WTC11 (cell line): ENCODE measurements at regions not wholly inside any gene's neighbourhood (a gene's known extent, or its start where the extent isn't known, plus 50 kb on each side); places are given as distances from the start of the nearest gene placed in this dataset.
"Not testable (repeated sequence)": the region's sequence is repeated elsewhere in the genome, so short reads cannot be mapped to it uniquely, and the experiment has no call there.

Experiments used
- ATAC-seq: fragments of 200-7000 bp; cut with Tn5 transposase; 2 replicates; pipeline ENCODE4 v1.10.0; 2021; ENCODE audit warnings: mild to moderate bottlenecking, moderate library complexity
- CTCF ChIA-PET: fragments of 300-600 bp; sonication (Branson Sonifier 250); formaldehyde crosslinking; loops from one replicate; lab custom pipeline; 2021; ENCODE audit warnings: antibody characterized with exemption; lab: Charles Lee
- POLR2A ChIA-PET: fragments of 350-600 bp; sonication (Branson Sonifier 250); formaldehyde crosslinking; loops from one replicate; lab custom pipeline; 2021; ENCODE audit warnings: antibody characterized with exemption; lab: Charles Lee
- DNase-seq: peaks from one replicate; pipeline ENCODE4 v3.0.0; 2021; ENCODE audit warnings: low spot score
- H3K27ac Mint-ChIP-seq: 2 replicates; pipeline ENCODE4 v1.8.0; 2021; ENCODE audit warnings: mixed read lengths
- H3K27me3 Mint-ChIP-seq: 2 replicates; pipeline ENCODE4 v1.8.0; 2021; ENCODE audit warnings: low read depth, mild to moderate bottlenecking, moderate library complexity, mixed read lengths
- H3K36me3 Mint-ChIP-seq: 2 replicates; pipeline ENCODE4 v1.8.0; 2021; ENCODE audit warnings: mixed read lengths
- H3K4me1 Mint-ChIP-seq: 2 replicates; pipeline ENCODE4 v1.8.0; 2022; ENCODE audit warnings: mixed read lengths
- H3K4me3 Mint-ChIP-seq: 2 replicates; pipeline ENCODE4 v1.8.0; 2021; ENCODE audit warnings: mild to moderate bottlenecking, moderate library complexity, mixed read lengths
- H3K9me3 Mint-ChIP-seq: 2 replicates; pipeline ENCODE4 v1.8.0; 2021; ENCODE audit warnings: mixed read lengths
- AR ChIP-seq: fragments of 250-450 bp; sonication (Bioruptor Pico); IDR thresholded peaks from 2 replicates; pipeline ENCODE4 v1.9.0; 2021; ENCODE audit warnings: mild to moderate bottlenecking
- CDX4 ChIP-seq: fragments of 250-450 bp; sonication (Bioruptor Pico); IDR thresholded peaks from 2 replicates; pipeline ENCODE4 v1.9.0; 2021; ENCODE audit warnings: moderate library complexity, mild to moderate bottlenecking, inconsistent platforms, borderline replicate concordance
- HMGXB4 ChIP-seq: sonication (generic); formaldehyde crosslinking; IDR thresholded peaks from 2 replicates; pipeline ENCODE4 v1.8.1; 2023; ENCODE audit warnings: mild to moderate bottlenecking, moderate library complexity, missing genetic modification reagents
- IRF2 ChIP-seq: sonication (generic); formaldehyde crosslinking; IDR thresholded peaks from 2 replicates; pipeline ENCODE4 v1.8.0; 2022; ENCODE audit warnings: low read depth, missing genetic modification reagents, borderline replicate concordance
- MXD4 ChIP-seq: fragments of 250-450 bp; sonication (Bioruptor Pico); IDR thresholded peaks from 2 replicates; pipeline ENCODE4 v1.8.0; 2021; ENCODE audit warnings: mild to moderate bottlenecking, moderate library complexity, borderline replicate concordance
- NR2C2 ChIP-seq: sonication (generic); formaldehyde crosslinking; IDR thresholded peaks from 2 replicates; pipeline ENCODE4 v1.8.0; 2022; ENCODE audit warnings: mild to moderate bottlenecking, missing genetic modification reagents
- TCF7 ChIP-seq: sonication (generic); formaldehyde crosslinking; IDR thresholded peaks from 2 replicates; pipeline ENCODE4 v1.8.0; 2022; ENCODE audit warnings: mild to moderate bottlenecking, low read depth, missing genetic modification reagents, moderate library complexity
- TP53 ChIP-seq: sonication (generic); formaldehyde crosslinking; IDR thresholded peaks from 2 replicates; pipeline ENCODE4 v1.8.1; 2023; ENCODE audit warnings: mild to moderate bottlenecking, missing genetic modification reagents
- ZNF138 ChIP-seq: sonication (generic); formaldehyde crosslinking; conservative IDR thresholded peaks from 2 replicates; pipeline ENCODE4 v1.8.1; 2022; ENCODE audit warnings: mild to moderate bottlenecking, moderate library complexity, missing genetic modification reagents
- ZNF219 ChIP-seq: sonication (generic); formaldehyde crosslinking; IDR thresholded peaks from 2 replicates; pipeline ENCODE4 v1.8.0; 2023; ENCODE audit warnings: missing genetic modification reagents, mild to moderate bottlenecking, borderline replicate concordance
- ZNF263 ChIP-seq: sonication (generic); formaldehyde crosslinking; IDR thresholded peaks from 2 replicates; pipeline ENCODE4 v1.8.1; 2022; ENCODE audit warnings: low read depth, mild to moderate bottlenecking, moderate library complexity, missing genetic modification reagents
- ZNF281 ChIP-seq: sonication (generic); formaldehyde crosslinking; IDR thresholded peaks from 2 replicates; pipeline ENCODE4 v1.8.0; 2023; ENCODE audit warnings: mild to moderate bottlenecking, missing genetic modification reagents
- TF ChIP-seq, protein P1 (sequence below): sonication (generic); formaldehyde crosslinking; IDR thresholded peaks from 2 replicates; pipeline ENCODE4 v1.8.1; 2022; ENCODE audit warnings: low read depth, missing genetic modification reagents, borderline replicate concordance
- TF ChIP-seq, protein P2 (sequence below): fragments of 250-450 bp; sonication (Bioruptor Pico); IDR thresholded peaks from 2 replicates; pipeline ENCODE4 v2.1.2; 2022; ENCODE audit warnings: mild to moderate bottlenecking, moderate library complexity
- TF ChIP-seq, protein P3 (sequence below): sonication (generic); formaldehyde crosslinking; IDR thresholded peaks from 2 replicates; pipeline ENCODE4 v1.8.1; 2023; ENCODE audit warnings: mild to moderate bottlenecking, missing genetic modification reagents, moderate library complexity

DNA sequence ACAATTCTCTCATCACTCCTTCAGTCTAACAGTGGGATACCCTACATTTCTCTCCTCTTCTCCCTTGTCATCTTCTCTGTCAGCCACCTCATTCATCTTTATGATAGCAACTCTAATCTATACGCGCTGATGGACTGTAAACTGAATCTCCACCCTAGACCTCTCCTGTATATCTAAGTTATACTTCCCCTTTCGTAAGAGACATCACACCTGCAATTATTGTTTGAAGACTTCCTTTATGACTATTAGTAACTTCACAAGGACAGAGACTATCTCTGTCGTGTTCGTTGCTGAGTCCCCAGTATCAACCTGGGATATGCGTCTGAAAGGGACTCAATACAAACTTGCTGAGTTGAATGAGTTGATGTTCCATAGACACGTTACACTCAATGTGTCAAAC is 263.2 kb downstream of the IRS1 start (continued):
- TF ChIP-seq AR (CRISPR knock-in tag) (no peak), ZNF138 (CRISPR knock-in tag) (no peak), HMGXB4 (CRISPR knock-in tag) (no peak), TP53 (no peak), TCF7 (no peak), ZNF219 (CRISPR knock-in tag) (no peak), ZNF263 (CRISPR knock-in tag) (no peak), MXD4 (no peak), IRF2 (CRISPR knock-in tag) (no peak), ZNF281 (CRISPR knock-in tag) (no peak), NR2C2 (CRISPR knock-in tag) (no peak), CDX4 (CRISPR knock-in tag) (no peak)
- TF ChIP-seq, protein P1, sequence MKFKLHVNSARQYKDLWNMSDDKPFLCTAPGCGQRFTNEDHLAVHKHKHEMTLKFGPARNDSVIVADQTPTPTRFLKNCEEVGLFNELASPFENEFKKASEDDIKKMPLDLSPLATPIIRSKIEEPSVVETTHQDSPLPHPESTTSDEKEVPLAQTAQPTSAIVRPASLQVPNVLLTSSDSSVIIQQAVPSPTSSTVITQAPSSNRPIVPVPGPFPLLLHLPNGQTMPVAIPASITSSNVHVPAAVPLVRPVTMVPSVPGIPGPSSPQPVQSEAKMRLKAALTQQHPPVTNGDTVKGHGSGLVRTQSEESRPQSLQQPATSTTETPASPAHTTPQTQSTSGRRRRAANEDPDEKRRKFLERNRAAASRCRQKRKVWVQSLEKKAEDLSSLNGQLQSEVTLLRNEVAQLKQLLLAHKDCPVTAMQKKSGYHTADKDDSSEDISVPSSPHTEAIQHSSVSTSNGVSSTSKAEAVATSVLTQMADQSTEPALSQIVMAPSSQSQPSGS (CRISPR knock-in tag) = no peak
- TF ChIP-seq, protein P2, sequence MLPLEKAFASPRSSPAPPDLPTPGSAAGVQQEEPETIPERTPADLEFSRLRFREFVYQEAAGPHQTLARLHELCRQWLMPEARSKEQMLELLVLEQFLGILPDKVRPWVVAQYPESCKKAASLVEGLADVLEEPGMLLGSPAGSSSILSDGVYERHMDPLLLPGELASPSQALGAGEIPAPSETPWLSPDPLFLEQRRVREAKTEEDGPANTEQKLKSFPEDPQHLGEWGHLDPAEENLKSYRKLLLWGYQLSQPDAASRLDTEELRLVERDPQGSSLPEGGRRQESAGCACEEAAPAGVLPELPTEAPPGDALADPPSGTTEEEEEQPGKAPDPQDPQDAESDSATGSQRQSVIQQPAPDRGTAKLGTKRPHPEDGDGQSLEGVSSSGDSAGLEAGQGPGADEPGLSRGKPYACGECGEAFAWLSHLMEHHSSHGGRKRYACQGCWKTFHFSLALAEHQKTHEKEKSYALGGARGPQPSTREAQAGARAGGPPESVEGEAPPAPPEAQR = no peak
- TF ChIP-seq, protein P3, sequence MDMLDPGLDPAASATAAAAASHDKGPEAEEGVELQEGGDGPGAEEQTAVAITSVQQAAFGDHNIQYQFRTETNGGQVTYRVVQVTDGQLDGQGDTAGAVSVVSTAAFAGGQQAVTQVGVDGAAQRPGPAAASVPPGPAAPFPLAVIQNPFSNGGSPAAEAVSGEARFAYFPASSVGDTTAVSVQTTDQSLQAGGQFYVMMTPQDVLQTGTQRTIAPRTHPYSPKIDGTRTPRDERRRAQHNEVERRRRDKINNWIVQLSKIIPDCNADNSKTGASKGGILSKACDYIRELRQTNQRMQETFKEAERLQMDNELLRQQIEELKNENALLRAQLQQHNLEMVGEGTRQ (CRISPR knock-in tag) = no peak

GRCh38 chr2:226532976-226533375 is 266.6 kb downstream of the IRS1 start:
- H3K27ac Mint-ChIP-seq, H3K27me3 Mint-ChIP-seq, ATAC-seq, H3K4me1 Mint-ChIP-seq, CTCF ChIA-PET, H3K9me3 Mint-ChIP-seq, H3K36me3 Mint-ChIP-seq, DNase-seq, POLR2A ChIA-PET, H3K4me3 Mint-ChIP-seq: not testable (repeated sequence)
